Stomach (tissue), 4 donors: ENCODE measurements at regions not wholly inside any gene's neighbourhood (a gene's known extent, or its start where the extent isn't known, plus 50 kb on each side); places are given as distances from the start of the nearest gene placed in this dataset.

Experiments
- CTCF ChIP-seq, 7 experiments: fragments of 450-650 bp in 4 of 7; fragments of 200-600 bp in 3 of 7; sonication (generic) in 3 of 7; IDR thresholded peaks; one replicate each; pipeline ENCODE4 v1.5.1; 2016 to 2019; ENCODE audit warnings: antibody characterized with exemption in 7 of 7, control low read depth in 2 of 7, mild to moderate bottlenecking in 1 of 7
- POLR2A ChIP-seq, 4 donors: fragments of 450-650 bp; IDR thresholded peaks; one replicate each; pipeline ENCODE4 v1.6.1; 2016; ENCODE audit warnings: antibody characterized with exemption in 4 of 4, control low read depth in 2 of 4, mild to moderate bottlenecking in 1 of 4, moderate library complexity in 1 of 4

DNA sequence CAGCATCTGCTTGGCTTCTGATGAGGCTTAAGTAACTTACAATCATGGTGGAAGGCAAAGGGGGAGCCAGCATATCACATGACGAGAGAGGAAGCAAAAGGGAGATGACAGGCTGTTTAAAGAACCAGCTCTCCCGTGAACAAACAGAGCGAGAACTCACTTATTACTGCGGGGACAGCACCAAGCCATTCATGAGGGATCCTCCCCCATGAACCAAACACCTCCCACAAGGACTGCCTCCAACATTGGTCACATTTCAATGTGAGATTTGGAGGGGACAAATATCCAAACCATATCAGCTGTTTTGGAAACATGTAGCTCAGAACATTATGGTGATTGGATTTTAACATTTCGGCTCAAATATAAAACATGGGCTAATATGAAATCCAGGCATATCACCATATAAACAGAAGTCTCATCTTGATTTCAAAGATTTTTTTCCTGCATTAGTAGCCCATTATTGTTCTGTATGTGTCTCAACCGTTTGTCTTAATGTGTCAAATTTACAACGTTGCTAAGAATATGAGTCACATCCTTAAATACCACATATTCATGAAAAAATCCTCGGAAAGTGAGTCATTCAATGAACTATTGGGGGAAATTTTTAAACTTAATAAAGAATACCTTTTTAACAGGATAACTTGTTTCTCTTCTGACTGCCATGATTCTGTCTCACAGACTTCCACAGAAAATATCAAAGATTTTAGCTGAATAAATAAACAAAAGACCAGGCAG is 894.3 kb downstream of the TFAP2A start:
- TF ChIP-seq CTCF (IDR thresholded peaks at IDR 0.05) (no peak), POLR2A (IDR thresholded peaks at IDR 0.05) (no peak)
